HCEC 1CT (cell line): ENCODE measurements at regions not wholly inside any gene's neighbourhood (a gene's known extent, or its start where the extent isn't known, plus 50 kb on each side); places are given as distances from the start of the nearest gene placed in this dataset.
A peak's percentile ranks its signal among the peaks of the same experiment; 100 is the strongest.
"Not testable (repeated sequence)": the region's sequence is repeated elsewhere in the genome, so short reads cannot be mapped to it uniquely, and the experiment has no call there.

Experiments used
- DNase-seq: peaks from one replicate; pipeline ENCODE4 v3.0.0-alpha.2; 2017

GRCh38 chr22:22296047-22296446, 51.5 kb downstream of the VPREB1 start:
- DNase-seq: not testable (repeated sequence)

GRCh38 chr22:22297159-22297793, 52.7 kb downstream of the VPREB1 start:
- peak; percentile 1 for DNase-seq

GRCh38 chr22:22297794-22298653, 53.4 kb downstream of the VPREB1 start:
- peak; percentile 64 for DNase-seq

GRCh38 chr22:22298654-22299009, 54.0 kb downstream of the VPREB1 start:
- DNase-seq: not testable (repeated sequence)

GRCh38 chr22:22300511-22300910, 55.9 kb downstream of the VPREB1 start:
- not testable (repeated sequence) for DNase-seq

- DNase-seq: not testable (repeated sequence)
Observed at GRCh38 chr22:22300946-22301345, 56.4 kb downstream of the VPREB1 start.

GRCh38 chr22:22316589-22316988, 72.0 kb downstream of the VPREB1 start:
- DNase-seq: no peak

GRCh38 chr22:22318723-22319465, 74.3 kb downstream of the VPREB1 start:
- no peak for DNase-seq

- DNase-seq: peak; percentile 39
Observed at GRCh38 chr22:22321743-22322611, 77.4 kb downstream of the VPREB1 start.

GRCh38 chr22:22322792-22323191, 78.2 kb downstream of the VPREB1 start:
- DNase-seq: no peak

GRCh38 chr22:22327723-22328122, 83.1 kb downstream of the VPREB1 start:
- DNase-seq: no peak

GRCh38 chr22:22329792-22330191, 85.2 kb downstream of the VPREB1 start:
- no peak for DNase-seq

GRCh38 chr22:22335640-22336039, 91.1 kb downstream of the VPREB1 start:
- DNase-seq: not testable (repeated sequence)

- DNase-seq: not testable (repeated sequence)
Observed at GRCh38 chr22:22336333-22336732, 91.7 kb downstream of the VPREB1 start.

- DNase-seq: not testable (repeated sequence)
Observed at GRCh38 chr22:22338778-22339177, 94.2 kb downstream of the VPREB1 start.

GRCh38 chr22:22341736-22342135, 97.2 kb downstream of the VPREB1 start:
- no peak for DNase-seq

GRCh38 chr22:22342697-22343580, 98.4 kb downstream of the VPREB1 start:
- DNase-seq: no peak

- DNase-seq: no peak
Observed at GRCh38 chr22:22343581-22344296, 99.2 kb downstream of the VPREB1 start.

GRCh38 chr22:22344430-22344829, 99.8 kb downstream of the VPREB1 start:
- DNase-seq: no peak

GRCh38 chr22:22345781-22346180, 101.2 kb downstream of the VPREB1 start:
- DNase-seq: no peak
